ENCODE measurements at regions not wholly inside any gene's neighbourhood (a gene's known extent, or its start where the extent isn't known, plus 50 kb on each side); places are given as distances from the start of the nearest gene placed in this dataset.

DNA sequence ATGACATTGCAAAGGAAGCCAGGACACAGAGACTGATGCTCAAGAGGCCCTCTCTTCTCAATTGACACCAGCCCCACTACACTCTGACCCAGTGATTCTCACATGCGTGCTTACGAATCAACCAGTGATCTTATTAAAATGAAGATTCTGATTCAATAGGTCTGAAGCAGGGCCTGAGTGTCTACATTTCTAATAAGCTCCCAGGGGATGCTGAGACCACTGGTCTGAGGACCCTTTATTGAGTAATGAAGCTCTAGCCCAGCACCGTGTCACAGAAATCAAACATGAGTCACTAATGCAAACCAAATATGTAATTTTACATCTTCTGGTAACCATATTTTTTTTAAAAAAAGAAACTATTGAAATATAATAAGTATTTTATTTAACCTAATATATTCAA, 689.1 kb upstream of the LMCD1 start:
- Histone ChIP-seq H3K79me2 (ENCODE audit: insufficient read depth, low read depth, low read length) (no peaks in the 10 kb centered on the region), H3K4me2 (ENCODE audit: low read length) (no peak overlapping the region), H3K4me1 (ENCODE audit: insufficient read depth, low read length, poor library complexity, severe bottlenecking) (no peaks in the 10 kb centered on the region), H3K9me3 (ENCODE audit: low read length) (no peaks in the 10 kb centered on the region), H3K27ac (ENCODE audit: low read depth, low read length, poor library complexity, severe bottlenecking) (no peak overlapping the region), H3K4me3 (ENCODE audit: low read depth, low read length, poor library complexity, severe bottlenecking) (no peak overlapping the region), H3K9me2 (ENCODE audit: insufficient read depth, low read length) (no peaks in the 10 kb centered on the region), H3K36me3 (ENCODE audit: insufficient read depth, low read length) (no peaks in the 10 kb centered on the region), H4K20me1 (ENCODE audit: insufficient read depth, low read length) (no peaks in the 10 kb centered on the region), H2AFZ (ENCODE audit: low read length) (no peak overlapping the region)
- BruUV-seq (replicated peaks) = no TSS peak
- no peak for TF ChIP-seq EZH2phosphoT487 (IDR thresholded peaks at IDR 0.05; ENCODE audit: borderline replicate concordance, low read depth, low read length)
- TF ChIP-seq, protein P1, sequence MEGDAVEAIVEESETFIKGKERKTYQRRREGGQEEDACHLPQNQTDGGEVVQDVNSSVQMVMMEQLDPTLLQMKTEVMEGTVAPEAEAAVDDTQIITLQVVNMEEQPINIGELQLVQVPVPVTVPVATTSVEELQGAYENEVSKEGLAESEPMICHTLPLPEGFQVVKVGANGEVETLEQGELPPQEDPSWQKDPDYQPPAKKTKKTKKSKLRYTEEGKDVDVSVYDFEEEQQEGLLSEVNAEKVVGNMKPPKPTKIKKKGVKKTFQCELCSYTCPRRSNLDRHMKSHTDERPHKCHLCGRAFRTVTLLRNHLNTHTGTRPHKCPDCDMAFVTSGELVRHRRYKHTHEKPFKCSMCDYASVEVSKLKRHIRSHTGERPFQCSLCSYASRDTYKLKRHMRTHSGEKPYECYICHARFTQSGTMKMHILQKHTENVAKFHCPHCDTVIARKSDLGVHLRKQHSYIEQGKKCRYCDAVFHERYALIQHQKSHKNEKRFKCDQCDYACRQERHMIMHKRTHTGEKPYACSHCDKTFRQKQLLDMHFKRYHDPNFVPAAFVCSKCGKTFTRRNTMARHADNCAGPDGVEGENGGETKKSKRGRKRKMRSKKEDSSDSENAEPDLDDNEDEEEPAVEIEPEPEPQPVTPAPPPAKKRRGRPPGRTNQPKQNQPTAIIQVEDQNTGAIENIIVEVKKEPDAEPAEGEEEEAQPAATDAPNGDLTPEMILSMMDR (conservative IDR thresholded peaks at IDR 0.05; ENCODE audit: low read length) = no peak
- ChIA-PET CTCF (ENCODE audit: unreplicated experiment) (no interaction called here), POLR2A (interaction anchor here (0.7 kb wide), 1 partner anchor 274 kb away, joined by 3 read pairs; no protein-coding TSS in a partner anchor)
- DNase-seq (ENCODE audit: low spot score) = no peak
- intact Hi-C loops (cut with micrococcal nuclease; ENCODE audit: unreplicated experiment) = no loop called here

DNA sequence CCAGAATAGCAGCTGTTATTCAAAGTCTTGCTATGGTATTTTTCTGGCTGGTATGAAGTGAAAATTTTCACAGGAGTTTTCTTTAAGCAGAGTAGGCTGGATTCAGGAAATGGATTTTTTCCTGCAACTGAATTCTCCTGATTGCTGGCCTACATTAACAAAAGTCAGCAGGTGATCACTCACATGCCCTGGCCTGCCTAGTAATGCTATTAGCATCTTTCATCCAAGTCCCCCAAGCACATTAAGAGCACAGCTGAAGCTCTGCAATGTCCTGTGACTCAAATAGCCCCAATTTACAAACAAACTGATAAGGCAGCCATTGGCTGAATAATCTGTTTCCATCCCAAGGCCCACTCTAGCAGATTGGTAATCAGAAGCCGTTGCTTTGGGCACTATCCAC, 688.3 kb upstream of the LMCD1 start:
- no peaks in the 10 kb centered on the region for H3K79me2 ChIP-seq (ENCODE audit: insufficient read depth, low read depth, low read length)
- H4K20me1 ChIP-seq (ENCODE audit: insufficient read depth, low read length) = no peaks in the 10 kb centered on the region
- no peak for DNase-seq (ENCODE audit: low spot score)
- H3K4me3 ChIP-seq (ENCODE audit: low read depth, low read length, poor library complexity, severe bottlenecking) = no peak overlapping the region
- POLR2A ChIA-PET = interaction anchor here (0.6 to 0.7 kb wide), 2 partner anchors 148 to 273 kb away, joined by 3 to 5 read pairs; no protein-coding TSS in a partner anchor
- no peaks in the 10 kb centered on the region for H3K4me1 ChIP-seq (ENCODE audit: insufficient read depth, low read length, poor library complexity, severe bottlenecking)
- no TSS peak for BruUV-seq (replicated peaks)
- H2AFZ ChIP-seq (ENCODE audit: low read length) = no peak overlapping the region
- H3K9me2 ChIP-seq (ENCODE audit: insufficient read depth, low read length) = no peaks in the 10 kb centered on the region
- intact Hi-C loops (cut with micrococcal nuclease; ENCODE audit: unreplicated experiment) = no loop called here
- no peak overlapping the region for H3K27ac ChIP-seq (ENCODE audit: low read depth, low read length, poor library complexity, severe bottlenecking)
- no peak overlapping the region for H3K4me2 ChIP-seq (ENCODE audit: low read length)
- H3K36me3 ChIP-seq (ENCODE audit: insufficient read depth, low read length) = no peaks in the 10 kb centered on the region
- CTCF ChIA-PET (ENCODE audit: unreplicated experiment) = no interaction called here
- no peak for TF ChIP-seq EZH2phosphoT487 (IDR thresholded peaks at IDR 0.05; ENCODE audit: borderline replicate concordance, low read depth, low read length)
- TF ChIP-seq, protein P1 (conservative IDR thresholded peaks at IDR 0.05; ENCODE audit: low read length) = no peak
- H3K9me3 ChIP-seq (ENCODE audit: low read length) = no peaks in the 10 kb centered on the region

DNA sequence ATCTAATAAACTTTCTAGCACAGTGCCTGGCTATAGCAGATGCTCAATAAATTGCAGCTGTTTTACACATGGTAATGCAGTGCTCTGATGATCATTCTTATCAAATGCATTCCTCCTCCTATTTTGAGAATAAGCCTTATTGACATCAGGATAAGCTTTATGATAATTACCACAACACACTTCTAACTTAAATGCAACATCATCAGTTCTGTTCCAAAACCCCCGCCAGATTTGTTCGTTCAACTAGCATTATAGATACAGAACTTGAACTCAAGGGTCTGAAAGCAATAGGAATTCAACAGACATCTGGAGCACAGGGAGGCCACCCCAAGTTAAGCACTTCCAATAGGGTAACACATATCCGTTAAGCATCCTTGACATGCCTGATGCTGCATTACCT, 684.4 kb upstream of the LMCD1 start:
- no peaks in the 10 kb centered on the region for H3K36me3 ChIP-seq (ENCODE audit: insufficient read depth, low read length)
- BruUV-seq (replicated peaks) = no TSS peak
- H2AFZ ChIP-seq (ENCODE audit: low read length) = no peak overlapping the region
- H3K27ac ChIP-seq (ENCODE audit: low read depth, low read length, poor library complexity, severe bottlenecking) = no peak overlapping the region
- intact Hi-C loops (cut with micrococcal nuclease; ENCODE audit: unreplicated experiment) = no loop called here
- ChIA-PET CTCF (ENCODE audit: unreplicated experiment) (no interaction called here), POLR2A (no interaction called here)
- H3K9me3 ChIP-seq (ENCODE audit: low read length) = no peaks in the 10 kb centered on the region
- TF ChIP-seq, protein P1 (conservative IDR thresholded peaks at IDR 0.05; ENCODE audit: low read length) = no peak
- no peak for TF ChIP-seq EZH2phosphoT487 (IDR thresholded peaks at IDR 0.05; ENCODE audit: borderline replicate concordance, low read depth, low read length)
- H3K79me2 ChIP-seq (ENCODE audit: insufficient read depth, low read depth, low read length) = no peaks in the 10 kb centered on the region
- DNase-seq (ENCODE audit: low spot score) = no peak
- H3K9me2 ChIP-seq (ENCODE audit: insufficient read depth, low read length) = no peaks in the 10 kb centered on the region
- no peaks in the 10 kb centered on the region for H4K20me1 ChIP-seq (ENCODE audit: insufficient read depth, low read length)
- no peak overlapping the region for H3K4me3 ChIP-seq (ENCODE audit: low read depth, low read length, poor library complexity, severe bottlenecking)
- no peaks in the 10 kb centered on the region for H3K4me1 ChIP-seq (ENCODE audit: insufficient read depth, low read length, poor library complexity, severe bottlenecking)
- no peak overlapping the region for H3K4me2 ChIP-seq (ENCODE audit: low read length)

Measured in OCI-LY7 (cell line).